ENCODE measurements at regions not wholly inside any gene's neighbourhood (a gene's known extent, or its start where the extent isn't known, plus 50 kb on each side); places are given as distances from the start of the nearest gene placed in this dataset.

DNA sequence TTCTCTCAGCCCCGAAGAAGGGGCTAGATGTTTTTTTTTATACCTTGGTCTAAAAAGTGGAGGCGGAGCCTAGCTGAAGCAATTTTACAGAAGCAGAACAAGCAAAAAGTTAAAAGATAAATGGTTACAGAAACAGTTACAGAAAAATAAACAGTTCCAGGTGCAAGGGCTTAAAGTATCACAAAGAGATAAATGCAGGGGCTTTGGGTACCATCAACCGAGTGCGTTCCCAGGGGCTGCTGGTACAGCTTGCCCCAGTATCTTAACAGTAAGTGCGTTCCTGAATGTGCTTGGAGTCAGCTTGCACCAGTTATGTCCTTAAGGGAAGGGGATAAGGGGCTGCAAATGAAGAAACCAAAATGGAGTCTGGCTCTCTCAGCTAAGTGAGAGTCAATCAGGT is 173.9 kb upstream of the MBL2 start:
- TF ChIP-seq EZH2 (IDR thresholded peaks at IDR 0.05; ENCODE audit: low read depth), result no peak
- TF ChIP-seq, protein P1, sequence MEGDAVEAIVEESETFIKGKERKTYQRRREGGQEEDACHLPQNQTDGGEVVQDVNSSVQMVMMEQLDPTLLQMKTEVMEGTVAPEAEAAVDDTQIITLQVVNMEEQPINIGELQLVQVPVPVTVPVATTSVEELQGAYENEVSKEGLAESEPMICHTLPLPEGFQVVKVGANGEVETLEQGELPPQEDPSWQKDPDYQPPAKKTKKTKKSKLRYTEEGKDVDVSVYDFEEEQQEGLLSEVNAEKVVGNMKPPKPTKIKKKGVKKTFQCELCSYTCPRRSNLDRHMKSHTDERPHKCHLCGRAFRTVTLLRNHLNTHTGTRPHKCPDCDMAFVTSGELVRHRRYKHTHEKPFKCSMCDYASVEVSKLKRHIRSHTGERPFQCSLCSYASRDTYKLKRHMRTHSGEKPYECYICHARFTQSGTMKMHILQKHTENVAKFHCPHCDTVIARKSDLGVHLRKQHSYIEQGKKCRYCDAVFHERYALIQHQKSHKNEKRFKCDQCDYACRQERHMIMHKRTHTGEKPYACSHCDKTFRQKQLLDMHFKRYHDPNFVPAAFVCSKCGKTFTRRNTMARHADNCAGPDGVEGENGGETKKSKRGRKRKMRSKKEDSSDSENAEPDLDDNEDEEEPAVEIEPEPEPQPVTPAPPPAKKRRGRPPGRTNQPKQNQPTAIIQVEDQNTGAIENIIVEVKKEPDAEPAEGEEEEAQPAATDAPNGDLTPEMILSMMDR (conservative IDR thresholded peaks at IDR 0.05), result no peak
